DND-41 (cell line): ENCODE measurements at regions not wholly inside any gene's neighbourhood (a gene's known extent, or its start where the extent isn't known, plus 50 kb on each side); places are given as distances from the start of the nearest gene placed in this dataset.

Experiments used
- ATAC-seq: fragments of 200-7000 bp; cut with Tn5 transposase; 3 replicates; pipeline ENCODE4 v1.9.1; 2021; ENCODE audit warnings: low read depth; ENCODE audit not compliant: insufficient read depth
- DNase-seq: peaks from one replicate; pipeline ENCODE4 v3.0.0-alpha.2; 2020
- H2AFZ ChIP-seq: 2 replicates; pipeline ENCODE4 v1.6.0; 2012; ENCODE audit warnings: low read depth, low read length
- H3K27ac ChIP-seq: 2 replicates; pipeline ENCODE4 v1.5.1; 2012; ENCODE audit warnings: low read length, inconsistent platforms
- H3K27me3 ChIP-seq: fragments of 200-600 bp; sonication (generic); 2 replicates; pipeline ENCODE4 v1.6.0; 2012; ENCODE audit warnings: low read length, mild to moderate bottlenecking, inconsistent platforms; ENCODE audit not compliant: insufficient read depth, poor library complexity
- H3K36me3 ChIP-seq: 2 replicates; pipeline ENCODE4 v1.5.1; 2012; ENCODE audit warnings: low read length, inconsistent platforms; ENCODE audit not compliant: insufficient read depth
- H3K4me1 ChIP-seq: 2 replicates; pipeline ENCODE4 v1.5.1; 2012; ENCODE audit warnings: mild to moderate bottlenecking, low read length; ENCODE audit not compliant: insufficient read depth
- H3K4me2 ChIP-seq: 2 replicates; pipeline ENCODE4 v1.6.0; 2012; ENCODE audit warnings: mild to moderate bottlenecking, moderate library complexity, low read length, inconsistent platforms; ENCODE audit not compliant: insufficient read depth
- H3K4me3 ChIP-seq, 2 experiments: fragments of 200-600 bp in 1 of 2; shearing (Covaris generic) in 1 of 2; 2 replicates each; pipeline ENCODE4 v1.5.1; 2012 to 2016; ENCODE audit warnings: inconsistent platforms in 2 of 2, low read length in 2 of 2, mild to moderate bottlenecking in 2 of 2, low read depth in 1 of 2, moderate library complexity in 1 of 2
- H3K79me2 ChIP-seq: 2 replicates; pipeline ENCODE4 v1.6.0; 2012; ENCODE audit warnings: low read length, inconsistent platforms; ENCODE audit not compliant: insufficient read depth
- H3K9ac ChIP-seq: 2 replicates; pipeline ENCODE4 v1.6.0; 2012; ENCODE audit warnings: low read depth, mild to moderate bottlenecking, inconsistent platforms, low read length, moderate library complexity
- H3K9me3 ChIP-seq: 2 replicates; pipeline ENCODE4 v1.5.1; 2012; ENCODE audit warnings: low read length, moderate library complexity, mild to moderate bottlenecking, inconsistent platforms; ENCODE audit not compliant: insufficient read depth, severe bottlenecking
- H4K20me1 ChIP-seq: 2 replicates; pipeline ENCODE4 v1.6.0; 2012; ENCODE audit warnings: low read length; ENCODE audit not compliant: insufficient read depth
- CTCF ChIP-seq: IDR thresholded peaks from 2 replicates; pipeline ENCODE4 v1.5.1; 2012; ENCODE audit warnings: borderline replicate concordance, low read length, moderate library complexity, mild to moderate bottlenecking; ENCODE audit not compliant: poor library complexity, severe bottlenecking; ENCODE audit errors: extremely low read depth
- EZH2 ChIP-seq: IDR thresholded peaks from 3 replicates; pipeline ENCODE4 v1.6.1; 2012; ENCODE audit warnings: borderline replicate concordance, low read depth, mild to moderate bottlenecking, moderate library complexity, low read length, inconsistent platforms; ENCODE audit not compliant: severe bottlenecking

GRCh38 chr19:30638889-30639288 is 266.7 kb downstream of the ZNF536 start:
- DNase-seq, result no peak
- H3K9me3 ChIP-seq, result no peaks in the 10 kb centered on the region
- TF ChIP-seq CTCF, result no peak
- no peak for TF ChIP-seq EZH2
- H2AFZ ChIP-seq, result no peak overlapping the region
- no peak overlapping the region for H3K9ac ChIP-seq
- no peak overlapping the region for H3K4me2 ChIP-seq
- no peak overlapping the region for H3K27ac ChIP-seq
- ATAC-seq, result no peak
- H3K27me3 ChIP-seq, result no peaks in the 10 kb centered on the region
- no peak overlapping the region for H3K4me3 ChIP-seq
- no peaks in the 10 kb centered on the region for H3K4me1 ChIP-seq
- H3K36me3 ChIP-seq, result no peaks in the 10 kb centered on the region
- no peaks in the 10 kb centered on the region for H4K20me1 ChIP-seq
- no peaks in the 10 kb centered on the region for H3K79me2 ChIP-seq

- ATAC-seq, result no peak
- no peaks in the 10 kb centered on the region for H4K20me1 ChIP-seq
- no peak for TF ChIP-seq CTCF
- TF ChIP-seq EZH2, result no peak
These were observed 265.7 kb downstream of the ZNF536 start for GRCh38 chr19:30637926-30638325.

GRCh38 chr19:30634996-30635975 is 263.1 kb downstream of the ZNF536 start:
- no peak overlapping the region for H3K9ac ChIP-seq
- no peak for DNase-seq
- H2AFZ ChIP-seq, result no peak overlapping the region
- H3K4me2 ChIP-seq, result no peak overlapping the region
- no peaks in the 10 kb centered on the region for H3K27me3 ChIP-seq
- no peaks in the 10 kb centered on the region for H3K79me2 ChIP-seq
- no peak for TF ChIP-seq CTCF
- TF ChIP-seq EZH2, result no peak
- ATAC-seq, result no peak
- no peaks in the 10 kb centered on the region for H4K20me1 ChIP-seq
- H3K36me3 ChIP-seq, result no peaks in the 10 kb centered on the region
- no peak overlapping the region for H3K27ac ChIP-seq
- H3K4me1 ChIP-seq, result no peaks in the 10 kb centered on the region
- no peak overlapping the region for H3K4me3 ChIP-seq
- no peaks in the 10 kb centered on the region for H3K9me3 ChIP-seq

More at GRCh38 chr19:30637926-30638325, 265.7 kb downstream of the ZNF536 start:
- no peaks in the 10 kb centered on the region for H3K79me2 ChIP-seq
- H3K4me2 ChIP-seq, result no peak overlapping the region
- no peaks in the 10 kb centered on the region for H3K9me3 ChIP-seq
- H3K27ac ChIP-seq, result no peak overlapping the region
- no peaks in the 10 kb centered on the region for H3K27me3 ChIP-seq
- no peak overlapping the region for H3K9ac ChIP-seq
- no peaks in the 10 kb centered on the region for H3K36me3 ChIP-seq
- no peaks in the 10 kb centered on the region for H3K4me1 ChIP-seq
- no peak overlapping the region for H3K4me3 ChIP-seq
- DNase-seq, result no peak
- no peak overlapping the region for H2AFZ ChIP-seq
